Astrocyte of the cerebellum (primary cell): ENCODE measurements at regions not wholly inside any gene's neighbourhood (a gene's known extent, or its start where the extent isn't known, plus 50 kb on each side); places are given as distances from the start of the nearest gene placed in this dataset.

ENCODE experiments used
- DNase-seq: peaks from one replicate; pipeline ENCODE4 v3.0.0-alpha.2; 2011; ENCODE audit warnings: low read depth
- H3K4me3 ChIP-seq: 2 replicates; pipeline ENCODE4 v1.5.1; 2011; ENCODE audit warnings: mild to moderate bottlenecking, low read depth, low read length, moderate library complexity
- in situ Hi-C: cut with HindIII; loops from 2 replicates; pipeline ENCODE4 v1.10.0; 2017; ENCODE audit warnings: low sequenced_read_pairs
- TF ChIP-seq, protein P1 (sequence below): IDR thresholded peaks from 2 replicates; pipeline ENCODE4 v1.5.1; 2012; ENCODE audit warnings: low read length, low read depth, moderate library complexity, mild to moderate bottlenecking; ENCODE audit errors: missing control alignments

DNA sequence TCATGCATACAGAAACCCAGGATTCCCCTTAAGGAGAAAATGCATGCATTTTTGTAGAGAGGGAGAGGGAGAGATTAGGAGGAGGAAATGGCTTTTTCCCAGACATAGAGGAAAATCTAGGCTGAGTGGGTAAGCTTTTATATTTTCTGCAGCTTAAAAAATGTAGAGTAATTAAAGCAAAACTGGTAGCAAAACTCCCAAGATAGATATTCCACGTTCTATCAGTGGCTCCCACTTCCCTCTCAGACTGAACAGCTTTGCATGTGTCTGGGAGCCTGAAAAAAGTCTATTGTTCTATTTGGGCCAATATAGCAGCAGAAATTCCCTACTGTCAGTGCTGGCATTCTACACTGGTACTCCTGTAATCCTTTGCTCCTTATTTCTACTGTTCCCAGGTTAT lies 110.8 kb upstream of the CADPS start:
- no peak overlapping the region for H3K4me3 ChIP-seq
- DNase-seq: no peak
- TF ChIP-seq, protein P1, sequence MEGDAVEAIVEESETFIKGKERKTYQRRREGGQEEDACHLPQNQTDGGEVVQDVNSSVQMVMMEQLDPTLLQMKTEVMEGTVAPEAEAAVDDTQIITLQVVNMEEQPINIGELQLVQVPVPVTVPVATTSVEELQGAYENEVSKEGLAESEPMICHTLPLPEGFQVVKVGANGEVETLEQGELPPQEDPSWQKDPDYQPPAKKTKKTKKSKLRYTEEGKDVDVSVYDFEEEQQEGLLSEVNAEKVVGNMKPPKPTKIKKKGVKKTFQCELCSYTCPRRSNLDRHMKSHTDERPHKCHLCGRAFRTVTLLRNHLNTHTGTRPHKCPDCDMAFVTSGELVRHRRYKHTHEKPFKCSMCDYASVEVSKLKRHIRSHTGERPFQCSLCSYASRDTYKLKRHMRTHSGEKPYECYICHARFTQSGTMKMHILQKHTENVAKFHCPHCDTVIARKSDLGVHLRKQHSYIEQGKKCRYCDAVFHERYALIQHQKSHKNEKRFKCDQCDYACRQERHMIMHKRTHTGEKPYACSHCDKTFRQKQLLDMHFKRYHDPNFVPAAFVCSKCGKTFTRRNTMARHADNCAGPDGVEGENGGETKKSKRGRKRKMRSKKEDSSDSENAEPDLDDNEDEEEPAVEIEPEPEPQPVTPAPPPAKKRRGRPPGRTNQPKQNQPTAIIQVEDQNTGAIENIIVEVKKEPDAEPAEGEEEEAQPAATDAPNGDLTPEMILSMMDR: no peak
- in situ Hi-C loops: no loop called here

- no peak for DNase-seq
- in situ Hi-C loops: no loop called here
- H3K4me3 ChIP-seq: no peak overlapping the region
- TF ChIP-seq, protein P1: no peak
These were observed 112.5 kb upstream of the CADPS start for GRCh38 chr3:62987721-62988120.

DNA sequence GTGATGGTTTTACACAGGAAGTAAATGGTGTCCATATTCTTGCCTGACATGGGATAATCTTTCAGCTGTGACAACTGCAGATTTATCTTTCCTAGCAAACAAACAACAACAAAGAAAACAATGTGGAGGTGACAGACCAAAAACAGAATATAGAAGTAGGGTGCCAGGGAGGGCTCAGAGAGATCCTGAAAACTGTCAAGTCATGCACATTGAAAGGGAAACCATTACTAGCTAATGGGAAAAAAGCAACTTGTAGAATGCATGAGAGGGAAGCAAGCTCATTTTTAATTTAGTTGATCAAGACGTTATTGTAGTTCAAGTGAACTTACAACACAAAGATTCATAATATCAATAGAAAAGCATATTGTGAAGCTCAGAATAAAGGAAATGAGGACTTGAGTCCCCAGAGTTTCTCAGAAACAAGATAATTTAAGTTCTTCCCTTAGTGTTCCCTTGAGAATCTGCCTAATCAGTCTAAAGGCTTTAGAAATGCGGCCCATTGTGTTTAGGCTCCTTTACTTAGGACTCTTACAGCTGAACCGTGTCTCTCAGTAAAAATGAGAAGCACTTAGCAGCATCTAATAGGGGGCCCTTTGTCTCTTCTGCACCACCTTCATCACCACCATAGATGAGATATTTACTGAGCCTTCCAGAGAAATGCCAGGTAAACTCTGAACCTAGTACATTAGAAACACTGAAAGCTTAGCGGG lies 115.6 kb upstream of the CADPS start:
- no peak for DNase-seq
- in situ Hi-C loops: no loop called here
- TF ChIP-seq, protein P1: no peak
- no peak overlapping the region for H3K4me3 ChIP-seq

- no peak for DNase-seq
- TF ChIP-seq, protein P1: no peak
- in situ Hi-C loops: no loop called here
- no peak overlapping the region for H3K4me3 ChIP-seq
These were observed 117.3 kb upstream of the CADPS start for GRCh38 chr3:62992520-62992919.

DNA sequence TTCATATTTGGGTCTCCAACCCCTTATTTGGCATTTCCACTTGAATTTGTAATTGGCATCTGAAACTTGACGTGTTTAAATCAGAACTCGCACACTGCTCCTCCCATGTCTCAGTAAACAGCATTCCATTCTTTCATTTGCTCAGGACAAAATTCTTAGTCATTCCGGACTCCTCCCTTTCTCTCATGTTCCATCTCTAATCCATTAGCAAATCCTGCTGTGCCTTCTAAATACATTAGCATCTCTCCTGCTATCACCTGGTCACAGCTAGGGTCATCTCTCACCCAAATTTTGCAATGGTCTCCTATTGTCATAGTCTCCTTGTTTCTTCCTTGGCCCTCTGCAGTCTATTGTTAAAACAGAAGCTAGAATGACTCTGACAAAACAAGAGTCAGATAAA lies 119.9 kb upstream of the CADPS start:
- TF ChIP-seq, protein P1: no peak
- H3K4me3 ChIP-seq: no peak overlapping the region
- DNase-seq: no peak
- in situ Hi-C loops: no loop called here

DNA sequence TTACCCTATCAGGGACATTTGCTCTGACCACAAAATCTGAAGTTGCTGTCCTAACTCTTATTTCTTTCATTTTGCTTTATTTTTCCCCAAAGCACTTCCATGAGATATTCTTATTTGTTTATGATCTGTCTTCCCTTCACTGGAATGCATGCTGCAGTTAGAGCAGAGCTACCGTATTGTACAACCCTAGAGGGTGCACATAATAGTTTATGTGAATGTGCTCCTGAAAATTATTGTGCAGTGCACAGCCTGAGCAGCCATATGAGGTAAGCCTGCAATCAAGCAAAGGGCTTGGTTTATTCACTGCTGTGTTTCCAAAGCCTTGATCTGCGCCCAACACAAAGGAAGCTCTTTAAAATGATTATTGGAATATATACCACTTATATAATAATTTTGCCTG lies 120.3 kb upstream of the CADPS start:
- in situ Hi-C loops: no loop called here
- TF ChIP-seq, protein P1: no peak
- no peak overlapping the region for H3K4me3 ChIP-seq

More for the DNA sequence above, 120.3 kb upstream of the CADPS start:
- DNase-seq: no peak
